Amygdala (tissue), 56 donors: ENCODE measurements at regions not wholly inside any gene's neighbourhood (a gene's known extent, or its start where the extent isn't known, plus 50 kb on each side); places are given as distances from the start of the nearest gene placed in this dataset.

Experiments
- DNase-seq, 56 donors: peaks; one replicate each; lab custom pipeline; 2025; lab: John Stamatoyannopoulos, UW

- no peak for DNase-seq
These were observed 188.4 kb downstream of the SH3BP4 start for GRCh38 chr2:235139956-235140800.

GRCh38 chr2:235140801-235141081, 188.9 kb downstream of the SH3BP4 start:
- DNase-seq = no peak

GRCh38 chr2:235141411-235142128, 189.8 kb downstream of the SH3BP4 start:
- DNase-seq = no peak

- DNase-seq = no peak
These were observed 190.8 kb downstream of the SH3BP4 start for GRCh38 chr2:235142601-235143000.

GRCh38 chr2:235143789-235144188, 192.0 kb downstream of the SH3BP4 start:
- no peak for DNase-seq

- DNase-seq = no peak
These were observed 192.5 kb downstream of the SH3BP4 start for GRCh38 chr2:235144291-235144690.

GRCh38 chr2:235146206-235146605, 194.4 kb downstream of the SH3BP4 start:
- DNase-seq = no peak

GRCh38 chr2:235146871-235147565, 195.2 kb downstream of the SH3BP4 start:
- DNase-seq = no peak

GRCh38 chr2:235148201-235149170, 196.7 kb downstream of the SH3BP4 start:
- peak in 1 of 56 donors; percentile 31 for DNase-seq

- peak in 38 of 56 donors; percentile 16 to 81 (median 52) for DNase-seq
These were observed 197.4 kb downstream of the SH3BP4 start for GRCh38 chr2:235149240-235149659.

- DNase-seq = no peak
These were observed 197.9 kb downstream of the SH3BP4 start for GRCh38 chr2:235149736-235150135.

- no peak for DNase-seq
These were observed 199.3 kb downstream of the SH3BP4 start for GRCh38 chr2:235151152-235151551.

GRCh38 chr2:235155163-235155562, 203.3 kb downstream of the SH3BP4 start:
- DNase-seq = no peak

GRCh38 chr2:235156055-235156454, 204.2 kb downstream of the SH3BP4 start:
- DNase-seq = no peak

GRCh38 chr2:235157746-235158482, 206.1 kb downstream of the SH3BP4 start:
- no peak for DNase-seq

- no peak for DNase-seq
These were observed 208.5 kb downstream of the SH3BP4 start for GRCh38 chr2:235160281-235160810.

GRCh38 chr2:235161565-235161964, 209.7 kb downstream of the SH3BP4 start:
- DNase-seq = no peak

GRCh38 chr2:235162082-235162836, 210.4 kb downstream of the SH3BP4 start:
- DNase-seq = no peak

- DNase-seq = no peak
These were observed 211.0 kb downstream of the SH3BP4 start for GRCh38 chr2:235162837-235163197.
